ENCODE measurements at regions not wholly inside any gene's neighbourhood (a gene's known extent, or its start where the extent isn't known, plus 50 kb on each side); places are given as distances from the start of the nearest gene placed in this dataset.

DNA sequence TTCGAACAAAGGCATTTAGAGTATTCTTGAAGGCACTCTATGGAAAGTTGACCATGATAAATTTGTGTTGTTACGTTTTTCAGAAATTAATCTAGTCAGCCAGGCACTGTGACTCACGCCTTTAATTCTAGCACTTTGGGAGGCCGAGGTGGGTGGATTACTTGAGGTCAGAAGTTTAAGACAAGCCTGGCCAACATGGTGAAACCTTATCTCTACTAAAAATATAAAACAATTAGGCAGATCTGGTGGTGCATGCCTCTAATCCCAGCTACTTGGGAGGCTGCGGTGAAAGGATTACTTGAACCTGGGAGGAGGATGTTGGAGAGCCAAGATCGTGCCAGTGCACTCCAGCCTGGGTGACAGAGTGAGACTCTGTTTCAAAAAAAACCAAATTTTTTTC, 130.6 kb upstream of the BRINP3 start:
- no peak overlapping the region for H3K4me3 ChIP-seq (ENCODE audit: low read depth, low read length)
- TF ChIP-seq, protein P1, sequence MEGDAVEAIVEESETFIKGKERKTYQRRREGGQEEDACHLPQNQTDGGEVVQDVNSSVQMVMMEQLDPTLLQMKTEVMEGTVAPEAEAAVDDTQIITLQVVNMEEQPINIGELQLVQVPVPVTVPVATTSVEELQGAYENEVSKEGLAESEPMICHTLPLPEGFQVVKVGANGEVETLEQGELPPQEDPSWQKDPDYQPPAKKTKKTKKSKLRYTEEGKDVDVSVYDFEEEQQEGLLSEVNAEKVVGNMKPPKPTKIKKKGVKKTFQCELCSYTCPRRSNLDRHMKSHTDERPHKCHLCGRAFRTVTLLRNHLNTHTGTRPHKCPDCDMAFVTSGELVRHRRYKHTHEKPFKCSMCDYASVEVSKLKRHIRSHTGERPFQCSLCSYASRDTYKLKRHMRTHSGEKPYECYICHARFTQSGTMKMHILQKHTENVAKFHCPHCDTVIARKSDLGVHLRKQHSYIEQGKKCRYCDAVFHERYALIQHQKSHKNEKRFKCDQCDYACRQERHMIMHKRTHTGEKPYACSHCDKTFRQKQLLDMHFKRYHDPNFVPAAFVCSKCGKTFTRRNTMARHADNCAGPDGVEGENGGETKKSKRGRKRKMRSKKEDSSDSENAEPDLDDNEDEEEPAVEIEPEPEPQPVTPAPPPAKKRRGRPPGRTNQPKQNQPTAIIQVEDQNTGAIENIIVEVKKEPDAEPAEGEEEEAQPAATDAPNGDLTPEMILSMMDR (IDR thresholded peaks at IDR 0.05; ENCODE audit: borderline replicate concordance, insufficient read depth, low read depth, low read length): no peak

DNA sequence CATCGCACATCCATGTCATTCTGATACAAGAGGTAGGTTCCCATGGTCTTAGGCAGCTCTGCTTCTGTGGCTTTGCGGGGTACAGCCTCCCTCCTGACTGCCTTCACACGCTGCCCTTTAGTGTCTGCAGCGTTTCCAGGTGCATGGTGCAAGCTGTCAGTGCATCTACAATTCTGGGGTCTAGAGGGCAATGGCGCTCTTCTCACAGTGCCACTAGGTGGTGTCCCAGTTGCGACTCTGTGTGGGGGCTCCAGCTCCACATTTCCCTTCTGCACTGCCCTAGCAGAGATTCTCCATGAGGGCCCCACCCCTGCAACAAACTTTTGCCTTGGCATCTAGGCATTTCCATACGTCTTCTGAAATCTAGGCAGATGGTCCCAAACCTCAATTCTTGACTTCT, 138.2 kb upstream of the BRINP3 start:
- no peak overlapping the region for H3K4me3 ChIP-seq (ENCODE audit: low read depth, low read length)
- TF ChIP-seq, protein P1 (IDR thresholded peaks at IDR 0.05; ENCODE audit: borderline replicate concordance, insufficient read depth, low read depth, low read length): peak; percentile 37

DNA sequence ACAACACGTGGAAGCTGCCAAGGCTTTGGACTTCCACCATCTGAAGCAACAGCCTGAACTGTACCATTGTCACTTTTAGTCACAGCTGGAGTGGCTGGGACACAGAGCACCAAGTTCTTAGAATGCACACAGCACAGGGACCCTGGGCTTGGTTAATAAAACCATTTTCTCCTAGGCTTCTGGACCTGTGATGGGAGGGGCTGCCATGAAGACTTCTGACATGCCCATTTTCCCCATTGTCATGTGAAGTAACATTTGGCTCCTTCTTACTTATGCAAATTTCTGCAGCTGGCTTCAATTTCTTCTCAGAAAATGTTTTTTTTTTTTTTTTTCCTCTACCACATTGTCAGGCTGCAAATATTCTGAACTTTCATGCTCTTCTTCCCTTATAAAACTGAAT, 138.6 kb upstream of the BRINP3 start:
- no peak overlapping the region for H3K4me3 ChIP-seq (ENCODE audit: low read depth, low read length)
- TF ChIP-seq, protein P1 (IDR thresholded peaks at IDR 0.05; ENCODE audit: borderline replicate concordance, insufficient read depth, low read depth, low read length): no peak

DNA sequence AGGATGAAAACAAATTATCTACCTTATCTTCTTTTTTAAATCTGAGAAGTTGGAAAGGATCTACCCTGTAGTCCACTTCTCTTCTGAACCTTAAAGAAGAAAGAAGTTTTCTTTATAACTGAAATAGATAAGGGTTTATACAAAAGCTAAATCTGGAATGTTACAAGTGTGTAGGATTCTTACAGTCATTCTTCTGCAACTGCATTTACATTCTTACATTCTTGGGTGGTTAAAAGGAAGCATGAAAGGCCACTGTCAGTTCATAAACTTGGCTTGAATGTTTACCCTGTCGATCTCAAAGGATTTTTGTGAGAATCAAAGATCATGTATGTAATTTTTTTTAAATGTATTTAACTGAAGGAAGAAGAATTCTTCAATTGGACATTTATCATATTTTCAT, 142.1 kb upstream of the BRINP3 start:
- H3K4me3 ChIP-seq (ENCODE audit: low read depth, low read length): no peak overlapping the region
- TF ChIP-seq, protein P1 (IDR thresholded peaks at IDR 0.05; ENCODE audit: borderline replicate concordance, insufficient read depth, low read depth, low read length): no peak

DNA sequence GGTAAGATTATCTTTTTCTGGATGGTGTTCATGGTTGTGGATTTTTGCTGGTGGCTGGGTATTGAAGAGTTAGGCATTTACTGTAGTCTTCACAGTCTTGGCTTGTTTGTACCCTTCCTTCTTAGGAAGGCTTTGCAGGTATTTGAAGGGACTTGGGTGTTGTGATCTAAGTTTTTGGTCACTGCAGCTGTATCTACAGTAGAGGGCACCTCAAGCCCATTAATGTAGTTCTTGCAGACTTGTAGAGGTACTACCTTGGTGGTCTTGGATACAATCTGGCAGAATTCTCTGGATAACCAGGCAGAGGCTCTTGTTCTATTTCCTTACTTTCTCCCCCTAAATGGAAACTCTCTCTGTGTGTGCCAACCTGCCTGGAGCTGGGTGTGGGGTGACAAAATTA, 155.8 kb upstream of the BRINP3 start:
- H3K4me3 ChIP-seq (ENCODE audit: low read depth, low read length): no peak overlapping the region
- TF ChIP-seq, protein P1 (IDR thresholded peaks at IDR 0.05; ENCODE audit: borderline replicate concordance, insufficient read depth, low read depth, low read length): no peak

DNA sequence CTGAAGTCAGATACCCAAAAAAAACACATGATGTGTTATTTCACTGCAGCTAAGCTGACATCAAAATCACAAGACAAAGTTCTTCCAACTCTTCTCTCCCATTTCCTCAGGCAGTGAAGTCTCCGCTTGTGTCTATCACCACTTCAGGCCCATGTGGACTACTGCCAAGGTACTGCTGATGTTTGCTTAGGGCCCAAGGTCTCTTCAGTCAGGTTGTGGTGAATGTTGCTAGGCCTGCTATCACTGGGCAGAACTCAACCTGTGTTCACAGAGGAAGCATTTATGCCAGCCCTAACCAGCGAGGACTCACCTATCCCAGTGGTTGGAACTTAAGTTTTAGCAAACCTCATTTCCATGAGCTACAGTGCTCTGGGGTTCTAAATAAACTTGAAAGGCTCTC, 156.5 kb upstream of the BRINP3 start:
- TF ChIP-seq, protein P1 (IDR thresholded peaks at IDR 0.05; ENCODE audit: borderline replicate concordance, insufficient read depth, low read depth, low read length): no peak
- H3K4me3 ChIP-seq (ENCODE audit: low read depth, low read length): no peak overlapping the region

DNA sequence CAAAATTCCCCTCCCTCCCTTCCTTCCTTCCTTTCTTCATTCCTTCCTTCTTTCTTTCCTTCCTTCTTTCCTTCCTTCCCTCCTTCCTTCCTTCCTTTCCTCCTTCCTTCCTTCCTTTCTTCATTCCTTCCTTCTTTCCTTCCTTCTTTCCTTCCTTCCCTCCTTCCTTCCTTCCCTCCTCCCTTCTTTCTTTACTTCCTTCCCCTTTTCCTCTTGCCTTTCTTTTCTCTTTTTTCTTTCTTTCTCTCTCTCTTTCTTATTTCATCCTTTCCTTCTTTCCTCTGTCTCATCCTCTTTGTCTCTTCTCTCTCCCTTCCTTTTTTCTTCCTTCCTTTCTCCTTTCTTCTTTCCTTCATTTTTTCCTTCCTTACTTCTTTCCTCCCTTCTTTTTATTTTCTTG, 171.9 kb upstream of the BRINP3 start:
- TF ChIP-seq, protein P1 (IDR thresholded peaks at IDR 0.05; ENCODE audit: borderline replicate concordance, insufficient read depth, low read depth, low read length): no peak
- no peak overlapping the region for H3K4me3 ChIP-seq (ENCODE audit: low read depth, low read length)

Measured in GM12875 (cell line).